Spleen (tissue), 7 donors: ENCODE measurements at regions not wholly inside any gene's neighbourhood (a gene's known extent, or its start where the extent isn't known, plus 50 kb on each side); places are given as distances from the start of the nearest gene placed in this dataset.

Experiments used
- CTCF ChIP-seq, 11 experiments: fragments of 200-600 bp in 7 of 11; fragments of 450-650 bp in 4 of 11; sonication (generic) in 4 of 11; IDR thresholded peaks in 8 of 11; conservative IDR thresholded peaks in 3 of 11; 1 replicate in 7 of 11; 2 replicates in 4 of 11; pipeline versions ENCODE4 v1.4.0 to v1.8.0; 2016 to 2021; ENCODE audit warnings: antibody characterized with exemption in 11 of 11, inconsistent platforms in 4 of 11, mild to moderate bottlenecking in 1 of 11
- POLR2A ChIP-seq, 3 donors: fragments of 450-650 bp; IDR thresholded peaks; one replicate each; pipeline ENCODE4 v1.5.1; 2017; ENCODE audit warnings: antibody characterized with exemption in 3 of 3, mild to moderate bottlenecking in 1 of 3
- donor health status: DM: no; HTN: no; CAD: no; lungs with moderate emphysema.
- donor health status: DM: no; HTN: no; CAD: no.
- donor health status: DM: no; HTN: no; CAD: no.

DNA sequence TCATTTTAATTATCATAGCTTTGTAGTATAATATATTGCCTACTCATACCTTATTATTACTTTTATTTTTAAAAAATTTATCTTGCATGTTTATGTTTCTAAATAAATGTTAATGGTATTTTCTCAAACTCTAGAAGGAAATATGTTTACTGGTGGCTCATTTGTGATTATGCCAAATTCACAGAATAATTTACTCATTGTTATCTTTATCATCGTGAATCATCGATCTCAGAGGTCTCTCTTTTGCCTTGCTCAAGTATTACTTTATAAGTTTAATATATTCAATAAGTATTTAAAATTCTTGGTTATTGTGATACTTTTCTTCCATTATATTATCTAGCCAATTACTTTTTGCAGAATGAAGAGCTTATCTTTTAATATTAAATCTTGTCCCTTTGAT lies 836.7 kb upstream of the ADAMTS5 start:
- TF ChIP-seq CTCF (IDR thresholded peaks at IDR 0.05 in 8 of 11, conservative IDR thresholded peaks at IDR 0.05 in 3 of 11) (no peak), POLR2A (IDR thresholded peaks at IDR 0.05) (no peak)
